Skin epidermis (tissue), 12 donors: ENCODE measurements at regions not wholly inside any gene's neighbourhood (a gene's known extent, or its start where the extent isn't known, plus 50 kb on each side); places are given as distances from the start of the nearest gene placed in this dataset.

Source experiments
- H3K27ac ChIP-seq, 21 experiments: fragments of 200-600 bp; sonication (generic) in 11 of 21; one replicate each; pipeline ENCODE4 v1.5.0; 2020; ENCODE audit warnings: mild to moderate bottlenecking in 3 of 21, inconsistent platforms in 2 of 21, moderate library complexity in 2 of 21
- H3K4me3 ChIP-seq, 7 experiments: fragments of 200-600 bp; sonication (generic) in 2 of 7; one replicate each; pipeline ENCODE4 v1.5.0; 2020; ENCODE audit warnings: inconsistent platforms in 2 of 7, mild to moderate bottlenecking in 2 of 7, moderate library complexity in 1 of 7

DNA sequence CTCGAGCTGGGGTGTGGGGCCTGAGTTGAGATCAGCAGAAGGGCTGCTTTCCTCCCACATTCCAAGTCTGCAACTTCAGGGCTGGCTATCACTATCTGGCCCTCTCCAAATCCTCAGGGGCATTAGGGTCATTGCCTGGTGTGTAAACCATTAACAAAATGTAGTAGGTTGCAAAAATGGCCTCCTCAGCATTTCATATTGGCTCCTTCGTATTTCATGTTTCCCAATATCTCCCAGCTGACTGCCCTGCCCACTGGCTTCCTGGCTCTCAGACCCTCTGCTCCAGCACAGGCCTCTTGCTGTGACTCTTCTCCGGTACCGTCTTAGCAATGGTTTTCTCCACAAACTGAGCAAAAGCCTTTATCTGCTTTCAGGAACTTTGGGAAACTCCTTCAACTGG lies 113.8 kb downstream of the GADD45G start:
- H3K27ac ChIP-seq = no peak overlapping the region
- no peak overlapping the region for H3K4me3 ChIP-seq

DNA sequence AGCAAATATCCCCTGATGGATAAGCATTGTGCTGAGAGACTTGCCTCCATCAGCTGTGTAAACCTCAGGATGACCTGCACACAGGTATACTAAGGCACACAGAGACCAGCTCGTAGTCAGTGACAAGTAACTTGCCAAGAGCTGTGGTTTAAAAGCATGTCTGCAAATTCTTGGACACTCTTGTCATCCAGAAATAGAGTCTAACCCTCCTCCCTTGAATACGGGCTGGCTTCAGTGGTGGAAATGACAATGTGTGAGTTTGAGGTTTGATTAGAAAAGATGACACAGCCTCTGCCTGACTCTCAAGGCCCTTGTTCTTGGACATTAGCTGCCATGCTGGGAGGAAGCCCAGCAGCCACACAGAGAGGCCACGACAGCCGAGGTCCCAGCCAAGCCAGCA lies 114.4 kb downstream of the GADD45G start:
- no peak overlapping the region for H3K4me3 ChIP-seq
- no peak overlapping the region for H3K27ac ChIP-seq

DNA sequence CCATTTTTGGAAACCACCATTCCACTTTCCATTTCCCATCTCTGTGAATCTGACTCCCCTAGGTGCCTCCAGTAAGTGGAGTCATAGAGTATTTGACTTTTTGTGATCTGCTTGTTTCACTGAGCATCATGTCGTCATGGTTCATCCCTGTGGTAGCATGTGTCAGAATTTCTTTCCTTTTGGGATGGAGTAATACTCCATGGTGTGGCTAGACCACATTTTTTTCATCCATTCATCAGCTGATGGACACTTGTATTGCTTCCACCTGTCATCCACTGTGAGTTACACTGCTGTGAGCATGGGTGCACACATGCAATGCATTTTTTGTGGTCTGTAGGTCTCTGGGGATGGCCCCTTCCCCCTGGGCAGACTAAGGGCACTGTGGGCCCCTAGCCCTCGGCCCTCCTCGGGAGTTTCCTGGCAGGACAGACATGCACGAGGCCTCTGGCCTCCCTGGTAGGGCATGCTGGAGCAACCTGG lies 115.9 kb downstream of the GADD45G start:
- no peak overlapping the region for H3K27ac ChIP-seq
- no peak overlapping the region for H3K4me3 ChIP-seq

DNA sequence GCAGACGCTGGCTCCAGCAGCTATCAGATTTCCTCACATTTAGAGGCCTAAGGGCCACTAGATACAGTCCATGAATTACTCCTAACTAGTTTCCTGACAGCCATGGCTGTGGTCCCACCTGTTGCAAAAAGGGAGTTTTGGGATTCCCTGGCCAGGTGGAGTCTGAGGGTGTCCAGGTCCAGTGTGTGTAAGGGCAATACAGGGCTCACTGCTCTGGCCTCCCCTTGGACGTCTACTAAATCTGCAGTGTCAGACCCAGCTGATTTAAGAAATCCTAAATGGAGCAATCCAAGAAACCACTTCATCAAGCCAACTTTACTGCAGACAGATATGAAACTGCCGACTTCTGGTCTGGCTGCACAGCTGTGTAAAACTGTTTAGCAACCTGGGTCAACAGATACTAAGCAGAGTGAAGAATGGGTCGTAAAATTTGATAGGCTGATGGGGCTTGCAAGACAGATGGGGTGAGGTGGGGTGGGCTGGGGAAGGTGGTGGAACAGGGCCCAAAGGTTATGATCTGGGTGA lies 116.4 kb downstream of the GADD45G start:
- no peak overlapping the region for H3K27ac ChIP-seq
- H3K4me3 ChIP-seq = no peak overlapping the region

DNA sequence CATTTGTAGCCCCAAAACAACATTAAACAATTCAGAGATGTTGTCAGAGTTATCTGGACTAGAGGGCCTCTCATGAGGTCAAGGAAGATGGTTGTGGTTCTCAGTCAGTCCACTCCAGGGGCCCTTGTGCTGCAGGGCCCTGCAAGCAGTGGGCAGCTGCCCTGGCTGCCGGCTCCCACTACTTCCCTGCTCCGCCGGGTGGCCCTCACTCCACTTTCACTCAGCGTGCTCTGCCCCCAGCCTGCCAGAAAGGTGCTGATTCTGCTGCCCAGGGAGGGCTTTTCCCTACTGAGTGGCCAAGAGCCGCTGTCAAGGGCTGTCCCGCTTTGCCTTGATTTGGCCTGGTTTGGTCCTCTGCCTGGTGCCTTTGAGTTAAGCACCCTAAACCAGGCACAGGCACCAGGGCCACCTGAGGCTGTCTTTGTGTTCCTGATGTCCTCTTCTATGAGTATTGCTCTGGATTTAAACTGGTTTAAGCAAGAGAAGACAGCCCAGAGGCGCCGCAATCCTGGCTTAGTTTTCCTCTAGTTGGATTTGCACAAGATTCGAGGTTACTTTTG lies 117.2 kb downstream of the GADD45G start:
- Histone ChIP-seq H3K27ac (no peak overlapping the region), H3K4me3 (no peak overlapping the region)

DNA sequence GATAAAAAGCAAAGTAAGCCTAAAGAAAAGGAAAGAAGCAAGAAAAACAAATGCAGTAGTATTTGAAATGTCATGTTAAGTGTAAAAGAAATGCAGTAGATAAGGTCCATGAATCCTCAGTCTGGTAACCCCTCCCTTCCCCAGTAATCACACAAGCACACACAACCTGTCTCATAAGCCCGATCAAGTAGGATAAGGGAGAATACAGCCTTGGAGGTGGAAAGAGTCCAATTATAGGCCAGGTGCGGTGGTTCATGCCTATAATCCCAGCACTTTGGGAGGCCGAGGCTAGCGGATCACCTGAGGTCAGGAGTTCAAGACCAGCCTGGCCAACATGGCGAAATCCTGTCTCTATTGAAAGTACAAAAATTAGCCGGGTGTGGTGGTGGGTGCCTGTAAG lies 117.9 kb downstream of the GADD45G start:
- no peak overlapping the region for H3K4me3 ChIP-seq
- no peak overlapping the region for H3K27ac ChIP-seq

DNA sequence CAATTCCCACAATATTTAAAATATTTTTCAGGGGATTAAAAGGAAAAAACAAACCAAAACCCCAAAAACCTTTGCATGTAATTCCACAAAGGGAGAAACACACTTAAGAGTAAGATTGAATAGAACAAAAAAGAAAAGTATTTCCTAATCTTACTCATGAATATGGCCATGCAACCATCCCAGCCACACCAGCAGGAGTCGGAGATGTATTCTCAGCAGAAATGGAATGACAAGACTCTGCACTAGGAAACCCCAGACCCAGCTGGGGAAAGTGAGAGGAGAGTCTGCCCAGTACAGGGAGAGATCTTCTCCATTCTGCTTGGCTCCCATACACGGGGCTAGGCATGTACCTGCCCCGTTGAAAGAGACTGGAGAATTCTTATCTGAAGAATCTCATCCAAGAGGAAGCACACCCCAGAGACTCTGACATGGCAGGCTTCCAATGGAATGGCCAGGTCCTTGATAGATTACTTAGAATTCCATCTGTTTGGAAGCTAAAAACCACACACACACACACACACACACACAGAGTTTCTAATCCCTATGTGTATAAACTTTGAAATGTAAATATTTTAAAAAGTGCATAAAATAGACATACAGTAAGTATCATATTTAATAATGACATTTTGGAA lies 118.8 kb downstream of the GADD45G start:
- Histone ChIP-seq H3K4me3 (no peak overlapping the region), H3K27ac (no peak overlapping the region)

DNA sequence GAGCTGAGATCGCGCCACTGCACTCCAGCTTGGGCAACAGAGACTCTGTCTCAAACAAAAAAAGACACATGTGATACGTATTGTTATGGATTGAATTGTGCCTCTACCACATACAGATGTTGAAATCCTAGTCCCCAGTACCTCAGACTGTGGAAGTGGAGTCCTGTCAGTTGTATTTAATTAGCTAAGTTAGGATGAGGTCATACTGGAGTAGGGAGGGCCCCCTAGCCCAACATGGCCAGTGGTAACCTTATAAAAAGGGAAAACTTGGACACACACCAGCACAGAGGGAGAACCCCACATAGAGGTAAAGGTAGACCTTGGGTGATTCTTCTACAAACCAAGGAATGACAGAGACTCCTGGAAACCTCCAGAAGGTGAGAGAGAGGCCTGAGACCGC lies 119.8 kb downstream of the GADD45G start:
- Histone ChIP-seq H3K4me3 (no peak overlapping the region), H3K27ac (no peak overlapping the region)

DNA sequence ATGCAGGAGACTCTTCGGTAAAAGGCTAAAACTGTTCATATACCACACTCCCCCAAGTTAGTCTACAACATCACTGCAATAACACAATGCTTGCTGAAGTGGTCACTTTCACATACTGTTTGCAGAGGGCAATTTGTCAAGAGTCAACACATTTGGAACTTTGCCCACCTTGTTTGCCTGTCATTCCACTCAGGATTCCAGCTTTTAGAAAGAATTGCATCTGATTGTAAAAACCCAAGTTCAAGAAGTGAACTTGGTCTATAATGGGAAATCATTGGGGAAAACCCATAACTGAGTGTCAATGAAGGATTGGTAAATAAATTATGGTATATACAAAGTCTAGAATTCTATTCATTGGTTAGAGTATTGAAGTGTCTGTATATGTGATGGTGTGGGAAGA lies 120.5 kb downstream of the GADD45G start:
- no peak overlapping the region for H3K4me3 ChIP-seq
- no peak overlapping the region for H3K27ac ChIP-seq

DNA sequence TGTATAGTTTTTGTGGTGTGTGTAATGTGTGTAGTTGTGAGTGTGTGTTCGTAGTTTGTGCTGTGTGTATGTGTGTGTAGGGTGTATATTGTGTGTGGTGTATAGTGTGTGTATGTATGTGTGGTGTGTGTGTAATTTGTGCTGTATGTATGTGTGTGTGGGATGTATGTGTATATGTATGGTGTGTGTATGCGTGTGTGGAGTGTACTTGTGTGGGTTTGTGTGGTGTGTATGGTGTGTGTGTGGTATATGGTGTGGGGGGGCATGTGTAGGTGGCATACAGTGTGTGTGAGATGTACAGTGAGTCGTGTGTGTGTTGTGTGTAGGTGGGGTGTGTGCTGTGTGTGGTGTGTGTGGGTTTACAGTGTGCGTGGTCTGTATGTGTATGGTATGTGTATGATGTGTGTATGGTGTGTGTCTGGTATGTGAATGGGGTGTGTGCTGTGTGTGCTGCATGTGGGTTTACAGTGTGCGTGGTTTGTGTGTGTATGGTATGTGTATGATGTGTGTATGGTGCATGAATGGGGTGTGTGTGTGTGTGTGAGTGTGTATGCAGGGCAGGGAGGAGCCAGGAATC lies 125.2 kb downstream of the GADD45G start:
- no peak overlapping the region for H3K27ac ChIP-seq
- H3K4me3 ChIP-seq = no peak overlapping the region

DNA sequence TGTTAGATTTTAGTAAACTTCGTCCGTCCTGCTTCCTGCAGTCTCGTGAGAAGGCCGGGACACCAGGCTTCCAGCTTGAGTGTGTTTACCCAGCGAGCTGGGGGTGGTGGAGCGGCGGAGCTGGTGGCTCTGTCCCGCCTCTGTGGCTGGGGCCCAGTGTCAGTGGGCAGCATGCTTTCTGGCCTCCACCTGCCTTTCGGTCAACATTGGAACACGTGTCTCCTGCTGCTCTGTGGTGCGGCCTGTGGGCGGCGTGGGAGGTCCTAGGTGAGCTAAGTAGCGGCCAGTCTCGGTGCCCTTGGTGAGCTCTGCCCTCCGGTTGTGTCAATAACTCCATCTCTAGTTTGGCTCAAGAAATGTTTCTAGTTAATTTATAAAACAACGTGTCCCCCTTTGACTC lies 125.9 kb downstream of the GADD45G start:
- Histone ChIP-seq H3K4me3 (no peak overlapping the region), H3K27ac (no peak overlapping the region)

DNA sequence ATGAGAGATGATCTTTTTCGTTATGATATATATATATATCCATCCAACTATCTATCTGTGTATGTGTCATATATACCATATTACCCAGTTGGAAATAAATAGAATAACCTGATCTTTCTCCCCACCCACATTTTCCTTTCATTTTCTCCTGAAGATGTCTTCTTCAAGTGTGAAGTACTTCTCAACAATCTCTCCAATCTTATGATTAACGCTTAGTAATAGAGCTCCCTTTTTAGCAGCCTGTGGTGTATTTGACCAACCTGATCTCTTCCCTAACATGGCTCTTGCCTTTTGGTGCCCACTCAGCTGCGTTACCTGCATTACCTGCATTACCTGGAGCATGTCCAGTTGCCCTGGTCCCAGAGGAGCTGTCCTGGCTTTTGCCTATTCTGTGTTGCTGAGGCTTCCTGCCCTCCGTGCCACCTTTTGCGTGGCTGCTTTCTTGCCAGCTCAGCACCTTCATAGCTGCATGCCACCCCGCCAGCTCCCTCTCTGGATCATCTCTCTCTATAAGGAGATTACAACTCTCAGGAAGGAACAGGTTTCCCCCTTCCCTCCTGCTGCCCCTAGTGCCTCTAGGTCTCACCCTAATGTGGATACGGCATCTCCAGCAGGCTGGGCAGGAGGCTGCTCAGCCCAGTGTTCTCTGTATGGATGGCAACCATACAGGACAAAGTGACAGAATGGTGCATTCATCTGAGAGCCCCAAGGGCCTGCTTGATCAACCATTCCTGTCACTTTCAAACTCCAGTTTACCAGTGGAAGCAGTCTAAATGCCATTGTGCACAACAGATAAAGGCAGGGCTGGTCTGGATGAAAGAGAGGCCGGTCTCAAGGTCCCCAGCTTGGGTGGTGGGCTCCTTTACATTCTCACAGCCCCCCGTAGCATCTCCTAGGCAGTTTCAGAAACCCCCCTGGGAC lies 126.7 kb downstream of the GADD45G start:
- Histone ChIP-seq H3K27ac (no peak overlapping the region), H3K4me3 (no peak overlapping the region)

DNA sequence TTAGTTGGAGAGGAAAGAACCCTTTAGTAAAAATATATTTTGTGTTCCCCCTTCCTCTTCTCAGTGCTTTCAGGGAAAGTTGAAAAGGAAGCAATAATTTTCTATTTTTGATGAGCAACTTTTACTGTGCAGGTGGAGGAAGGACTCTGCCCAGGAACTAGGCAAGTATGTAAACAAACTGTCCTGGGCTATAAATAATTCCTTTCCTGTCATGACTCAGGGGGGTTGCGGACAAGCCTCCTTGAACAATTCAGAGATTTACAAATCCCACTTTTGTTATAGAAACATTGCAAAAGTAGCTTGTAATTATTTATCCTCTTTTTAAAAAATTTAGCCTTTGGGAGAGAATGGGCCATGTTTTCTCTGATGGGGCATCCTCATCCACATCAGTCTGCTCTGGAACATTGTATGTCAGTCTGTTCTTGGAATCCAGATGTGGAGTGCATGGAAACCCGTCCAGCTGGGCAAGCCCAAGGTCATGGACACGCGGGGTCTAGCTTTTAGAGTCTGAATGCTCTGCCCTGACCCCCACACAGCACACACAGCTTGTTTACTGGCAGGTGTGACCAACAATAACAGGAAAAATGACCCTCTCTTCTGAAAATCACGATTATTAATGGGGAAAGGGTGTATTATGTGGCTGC lies 127.6 kb downstream of the GADD45G start:
- H3K27ac ChIP-seq = no peak overlapping the region
- H3K4me3 ChIP-seq = no peak overlapping the region

DNA sequence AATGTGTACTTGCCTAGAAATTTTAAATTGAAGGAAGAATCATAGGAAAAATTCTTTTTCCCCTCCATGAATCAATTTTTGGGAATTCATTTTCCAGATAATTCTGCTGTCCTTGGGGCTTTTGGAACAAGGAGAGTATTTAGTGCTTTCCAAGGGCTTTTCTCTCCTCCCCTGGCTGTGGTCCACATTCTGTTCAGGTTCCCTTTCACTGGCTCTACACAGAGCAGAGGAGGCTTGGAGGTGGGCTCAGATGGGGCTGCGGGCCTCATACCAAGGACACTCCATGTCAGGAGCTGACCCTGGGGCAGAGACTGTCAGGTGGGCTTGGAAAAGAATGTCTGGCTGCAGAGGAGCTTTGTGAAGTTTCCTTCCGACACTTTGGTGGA lies 128.1 kb downstream of the GADD45G start:
- Histone ChIP-seq H3K4me3 (no peak overlapping the region), H3K27ac (no peak overlapping the region)

DNA sequence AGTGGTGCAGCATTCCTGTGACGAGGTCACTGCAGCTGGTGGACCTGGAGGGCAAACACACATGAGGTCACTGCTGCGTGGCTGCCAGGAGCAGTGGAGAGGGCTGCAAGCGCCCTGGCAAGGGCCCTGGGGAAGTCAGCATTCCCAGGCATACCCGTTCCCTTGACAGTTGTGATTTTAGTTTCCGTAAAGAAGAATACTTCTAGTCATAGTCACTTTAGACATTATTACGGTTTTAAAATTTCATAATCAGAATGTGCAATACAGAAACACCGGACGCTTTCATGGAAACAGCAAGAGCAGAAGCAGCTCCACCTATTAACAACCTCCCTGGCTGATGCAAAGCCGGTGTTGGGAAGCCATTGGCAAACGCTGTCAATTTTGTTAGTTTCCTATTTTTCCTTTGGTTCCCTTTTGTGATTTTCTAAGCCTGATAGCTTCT lies 129.8 kb downstream of the GADD45G start:
- Histone ChIP-seq H3K4me3 (no peak overlapping the region), H3K27ac (no peak overlapping the region)

DNA sequence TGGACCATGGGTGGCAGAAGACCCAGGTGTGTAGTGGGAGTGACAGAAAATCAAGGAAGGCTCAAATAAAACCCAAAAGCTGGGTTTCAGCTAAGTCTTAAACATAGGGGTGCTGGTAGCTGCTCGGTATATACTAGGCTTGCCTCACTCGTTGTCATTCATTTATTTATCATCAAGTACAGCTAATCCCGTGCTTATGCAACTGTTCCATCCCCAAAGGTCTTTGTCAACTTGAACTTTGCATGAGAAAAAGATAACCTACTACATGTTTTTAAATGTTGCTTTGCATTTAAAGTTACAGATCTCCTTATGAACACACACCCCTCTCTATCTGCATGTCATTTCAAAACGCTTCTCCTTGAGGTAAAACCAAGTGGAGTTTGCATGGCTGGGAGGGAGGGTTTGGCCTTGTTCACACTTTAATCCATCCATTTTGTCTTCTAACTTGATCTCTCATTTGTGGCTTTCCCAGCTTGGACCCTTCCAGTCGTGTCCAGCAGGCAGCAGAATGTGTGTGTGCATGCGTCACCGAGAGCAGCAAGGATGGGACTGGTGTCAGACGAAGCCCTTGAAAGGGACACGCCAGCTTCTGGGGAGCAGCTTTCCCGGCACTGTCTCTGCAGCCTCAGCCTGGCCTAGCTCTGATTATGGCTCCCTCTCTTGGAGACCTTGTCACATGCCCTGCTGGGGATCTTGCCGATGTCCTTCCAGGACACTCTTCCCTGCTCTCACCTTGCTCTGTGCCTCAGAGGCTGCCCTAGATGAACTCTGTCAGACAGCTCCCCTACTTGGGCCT lies 133.5 kb downstream of the GADD45G start:
- no peak overlapping the region for H3K27ac ChIP-seq
- H3K4me3 ChIP-seq = no peak overlapping the region

DNA sequence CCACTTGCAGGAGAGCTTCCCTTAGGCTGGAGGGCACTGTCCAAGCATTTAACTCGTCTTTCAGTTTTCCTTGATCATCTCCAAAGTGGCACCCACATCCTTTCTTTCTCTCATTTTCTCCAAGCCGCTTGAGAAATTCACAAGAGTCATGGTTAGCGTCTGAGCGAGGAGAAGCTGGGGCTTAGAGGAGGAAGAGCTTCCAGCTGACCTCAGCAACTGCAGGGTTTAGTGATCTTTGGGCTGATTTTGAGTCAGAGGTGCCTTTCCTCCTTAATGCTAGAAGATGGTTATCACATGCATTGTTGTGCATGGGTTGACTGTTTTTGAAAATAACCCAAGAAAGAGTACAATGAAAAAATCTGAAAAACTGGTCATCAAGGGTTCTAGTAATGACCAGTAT lies 134.7 kb downstream of the GADD45G start:
- Histone ChIP-seq H3K27ac (peak overlapping the region in 1 of 21 experiments; percentile 62), H3K4me3 (no peak overlapping the region)

DNA sequence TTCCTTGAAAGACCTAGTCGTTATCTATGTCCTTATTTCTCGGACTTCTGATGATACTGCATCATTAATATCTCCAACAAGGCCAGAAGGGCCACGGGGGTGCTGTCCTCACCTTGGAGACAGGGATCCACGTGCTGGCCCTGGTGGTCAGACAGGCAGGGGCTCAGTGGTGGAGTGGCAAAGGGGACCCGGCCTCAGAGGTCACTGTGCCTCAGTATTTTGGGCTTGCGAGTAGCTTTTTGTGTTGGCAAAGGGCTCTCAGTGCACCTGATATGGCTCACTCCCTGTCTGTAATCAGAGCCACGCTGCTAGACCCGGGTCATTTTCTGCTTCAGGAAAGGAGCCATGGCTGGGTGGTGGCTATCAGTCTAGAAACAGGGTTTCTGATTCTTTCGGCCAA lies 135.1 kb downstream of the GADD45G start:
- Histone ChIP-seq H3K27ac (peak overlapping the region in 1 of 21 experiments; percentile 62), H3K4me3 (no peak overlapping the region)

DNA sequence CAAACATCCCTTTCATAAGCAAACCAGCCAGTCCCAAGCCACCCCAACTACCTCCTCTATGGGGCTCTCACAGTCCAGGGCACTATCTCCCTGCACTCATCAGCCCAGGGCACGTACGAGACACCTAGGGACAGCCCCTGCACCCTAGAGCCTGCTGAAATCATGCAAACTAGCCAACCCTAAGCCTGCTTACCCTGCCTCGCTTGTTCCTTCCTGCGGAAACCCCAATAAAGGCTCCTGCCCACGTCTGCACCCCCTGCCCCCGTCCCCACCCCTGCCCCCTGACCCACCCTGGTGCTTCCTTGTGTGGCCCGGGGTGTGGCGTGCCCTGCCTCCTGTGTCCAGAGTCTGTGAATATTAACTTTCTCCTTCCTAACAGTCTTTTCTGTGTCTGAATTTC lies 135.9 kb downstream of the GADD45G start:
- Histone ChIP-seq H3K27ac (peak overlapping the region in 2 of 21 experiments; percentile 35 to 62), H3K4me3 (no peak overlapping the region)
